SU-DHL-6 (cell line): ENCODE measurements at regions not wholly inside any gene's neighbourhood (a gene's known extent, or its start where the extent isn't known, plus 50 kb on each side); places are given as distances from the start of the nearest gene placed in this dataset.

ENCODE experiments used
- H2AFZ ChIP-seq: fragments of 200-600 bp; sonication (generic); 2 replicates; pipeline ENCODE4 v1.6.1; 2014; ENCODE audit warnings: low read depth, mild to moderate bottlenecking, moderate library complexity, mixed read lengths, antibody characterized with exemption, low read length; ENCODE audit not compliant: severe bottlenecking
- H3F3A ChIP-seq: fragments of 200-600 bp; shearing (Covaris generic); 2 replicates; pipeline ENCODE4 v1.6.0; 2016; ENCODE audit warnings: antibody characterized with exemption, mild to moderate bottlenecking; ENCODE audit not compliant: insufficient read depth
- H3K27ac ChIP-seq: fragments of 200-600 bp; sonication (generic); 2 replicates; pipeline ENCODE4 v1.5.1; 2016; ENCODE audit warnings: low read depth, mild to moderate bottlenecking, low read length, moderate library complexity, mixed read lengths
- H3K27me3 ChIP-seq: fragments of 200-600 bp; sonication (generic), shearing (Covaris generic); 2 replicates; pipeline ENCODE4 v1.6.0; 2014; ENCODE audit warnings: mild to moderate bottlenecking, low read length
- H3K36me3 ChIP-seq: fragments of 200-600 bp; sonication (generic); 2 replicates; pipeline ENCODE4 v1.6.1; 2014; ENCODE audit warnings: mild to moderate bottlenecking, low read length, mixed read lengths
- H3K4me2 ChIP-seq: fragments of 300-600, 200-600 bp; shearing (Covaris generic), sonication (generic); 2 replicates; pipeline ENCODE4 v1.6.0; 2014; ENCODE audit warnings: low read length, low read depth, mild to moderate bottlenecking; ENCODE audit not compliant: poor library complexity, severe bottlenecking
- H3K4me3 ChIP-seq: fragments of 200-600 bp; sonication (generic); 2 replicates; pipeline ENCODE4 v1.5.1; 2014; ENCODE audit warnings: antibody characterized with exemption, low read length, mild to moderate bottlenecking, mixed read lengths; ENCODE audit not compliant: insufficient read depth, poor library complexity, severe bottlenecking
- H3K79me2 ChIP-seq: fragments of 200-600 bp; sonication (generic); 2 replicates; pipeline ENCODE4 v1.6.1; 2014; ENCODE audit warnings: mild to moderate bottlenecking, low read length, moderate library complexity; ENCODE audit not compliant: insufficient read depth
- H3K9ac ChIP-seq: fragments of 200-600 bp; sonication (generic); 2 replicates; pipeline ENCODE4 v1.7.0; 2014; ENCODE audit warnings: mild to moderate bottlenecking, low read length
- H3K9me2 ChIP-seq: fragments of 200-600 bp; sonication (generic); replicated peaks from 2 replicates; pipeline ENCODE4 v1.6.1; 2014; ENCODE audit warnings: low read length; ENCODE audit not compliant: insufficient read depth
- H3K9me3 ChIP-seq: fragments of 200-600 bp; sonication (generic); 2 replicates; pipeline ENCODE4 v1.6.1; 2014; ENCODE audit warnings: low read length, mixed read lengths; ENCODE audit not compliant: insufficient read depth
- H4K20me1 ChIP-seq: fragments of 200-600 bp; sonication (generic); 2 replicates; pipeline ENCODE4 v1.6.1; 2014; ENCODE audit warnings: low read depth, mild to moderate bottlenecking, antibody characterized with exemption, low read length, moderate library complexity, mixed read lengths
- EZH2phosphoT487 ChIP-seq: fragments of 200-600 bp; sonication (generic), shearing (Covaris generic); conservative IDR thresholded peaks from 2 replicates; pipeline ENCODE4 v1.6.1; 2018; ENCODE audit warnings: mild to moderate bottlenecking, antibody characterized with exemption, low read length, moderate library complexity, mixed read lengths
- TF ChIP-seq, protein P1 (sequence below): fragments of 200-600 bp; sonication (generic); IDR thresholded peaks from one replicate; pipeline ENCODE4 v1.5.1; 2017; ENCODE audit warnings: antibody characterized with exemption, mild to moderate bottlenecking, low read length, moderate library complexity; ENCODE audit not compliant: insufficient read depth, poor library complexity, severe bottlenecking

GRCh38 chr13:44786756-44787155 is 202.5 kb downstream of the NUFIP1 start:
- H3K36me3 ChIP-seq = no peaks in the 10 kb centered on the region
- H3K4me3 ChIP-seq = no peak overlapping the region
- no peaks in the 10 kb centered on the region for H3F3A ChIP-seq
- H3K79me2 ChIP-seq = no peaks in the 10 kb centered on the region
- no peaks in the 10 kb centered on the region for H4K20me1 ChIP-seq
- H3K9ac ChIP-seq = no peak overlapping the region
- H3K4me2 ChIP-seq = no peak overlapping the region
- H3K27me3 ChIP-seq = no peaks in the 10 kb centered on the region
- TF ChIP-seq EZH2phosphoT487 = no peak
- TF ChIP-seq, protein P1, sequence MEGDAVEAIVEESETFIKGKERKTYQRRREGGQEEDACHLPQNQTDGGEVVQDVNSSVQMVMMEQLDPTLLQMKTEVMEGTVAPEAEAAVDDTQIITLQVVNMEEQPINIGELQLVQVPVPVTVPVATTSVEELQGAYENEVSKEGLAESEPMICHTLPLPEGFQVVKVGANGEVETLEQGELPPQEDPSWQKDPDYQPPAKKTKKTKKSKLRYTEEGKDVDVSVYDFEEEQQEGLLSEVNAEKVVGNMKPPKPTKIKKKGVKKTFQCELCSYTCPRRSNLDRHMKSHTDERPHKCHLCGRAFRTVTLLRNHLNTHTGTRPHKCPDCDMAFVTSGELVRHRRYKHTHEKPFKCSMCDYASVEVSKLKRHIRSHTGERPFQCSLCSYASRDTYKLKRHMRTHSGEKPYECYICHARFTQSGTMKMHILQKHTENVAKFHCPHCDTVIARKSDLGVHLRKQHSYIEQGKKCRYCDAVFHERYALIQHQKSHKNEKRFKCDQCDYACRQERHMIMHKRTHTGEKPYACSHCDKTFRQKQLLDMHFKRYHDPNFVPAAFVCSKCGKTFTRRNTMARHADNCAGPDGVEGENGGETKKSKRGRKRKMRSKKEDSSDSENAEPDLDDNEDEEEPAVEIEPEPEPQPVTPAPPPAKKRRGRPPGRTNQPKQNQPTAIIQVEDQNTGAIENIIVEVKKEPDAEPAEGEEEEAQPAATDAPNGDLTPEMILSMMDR = no peak
- H3K27ac ChIP-seq = no peak overlapping the region
- H3K9me3 ChIP-seq = no peaks in the 10 kb centered on the region; the same call in 1 of the 2 replicates
- H2AFZ ChIP-seq = no peak overlapping the region
- H3K9me2 ChIP-seq = no peaks in the 10 kb centered on the region

GRCh38 chr13:44785401-44785800 is 203.9 kb downstream of the NUFIP1 start:
- no peak overlapping the region for H3K27ac ChIP-seq
- TF ChIP-seq, protein P1 = no peak
- H3K9me3 ChIP-seq = no peaks in the 10 kb centered on the region; the same call in 1 of the 2 replicates
- H3K9ac ChIP-seq = no peak overlapping the region
- no peaks in the 10 kb centered on the region for H3K36me3 ChIP-seq
- no peaks in the 10 kb centered on the region for H3K9me2 ChIP-seq
- no peaks in the 10 kb centered on the region for H3K79me2 ChIP-seq
- H3F3A ChIP-seq = no peaks in the 10 kb centered on the region
- H2AFZ ChIP-seq = no peak overlapping the region
- H4K20me1 ChIP-seq = no peaks in the 10 kb centered on the region
- no peak overlapping the region for H3K4me2 ChIP-seq
- H3K27me3 ChIP-seq = no peaks in the 10 kb centered on the region
- no peak overlapping the region for H3K4me3 ChIP-seq

DNA sequence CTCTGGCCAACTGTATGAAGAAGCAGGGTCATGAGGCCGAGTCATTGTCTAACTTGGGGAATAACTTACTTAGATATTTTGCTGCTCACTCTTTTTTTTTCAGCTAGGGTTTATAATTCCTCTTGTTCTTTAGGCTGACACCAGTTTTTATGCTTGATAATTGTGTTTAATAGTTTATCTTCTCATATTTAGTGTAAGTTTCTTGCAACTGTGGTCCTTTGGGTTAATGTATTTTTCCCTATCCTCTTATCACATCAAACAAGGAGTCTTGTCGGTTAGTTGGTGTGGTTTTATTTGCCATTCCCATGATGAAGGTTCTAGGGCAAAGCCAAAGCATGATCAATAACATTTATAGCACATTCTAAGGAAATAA is 204.6 kb downstream of the NUFIP1 start:
- Histone ChIP-seq H3K4me2 (no peak overlapping the region), H3K9me2 (no peaks in the 10 kb centered on the region), H2AFZ (no peak overlapping the region), H3K27me3 (no peaks in the 10 kb centered on the region), H3K79me2 (no peaks in the 10 kb centered on the region), H3K9ac (no peak overlapping the region), H3K27ac (no peak overlapping the region), H3K36me3 (no peaks in the 10 kb centered on the region), H4K20me1 (no peaks in the 10 kb centered on the region), H3K4me3 (no peak overlapping the region), H3K9me3 (no peaks in the 10 kb centered on the region; the same call in 1 of the 2 replicates), H3F3A (no peaks in the 10 kb centered on the region)
- TF ChIP-seq EZH2phosphoT487 = no peak
- TF ChIP-seq, protein P1 = no peak
